NCI-H510A (cell line): ENCODE measurements at regions not wholly inside any gene's neighbourhood (a gene's known extent, or its start where the extent isn't known, plus 50 kb on each side); places are given as distances from the start of the nearest gene placed in this dataset.
"Not testable (repeated sequence)": the region's sequence is repeated elsewhere in the genome, so short reads cannot be mapped to it uniquely, and the experiment has no call there.

Source experiments
- DNase-seq: peaks from one replicate; lab custom pipeline; 2025; lab: John Stamatoyannopoulos, UW

DNA sequence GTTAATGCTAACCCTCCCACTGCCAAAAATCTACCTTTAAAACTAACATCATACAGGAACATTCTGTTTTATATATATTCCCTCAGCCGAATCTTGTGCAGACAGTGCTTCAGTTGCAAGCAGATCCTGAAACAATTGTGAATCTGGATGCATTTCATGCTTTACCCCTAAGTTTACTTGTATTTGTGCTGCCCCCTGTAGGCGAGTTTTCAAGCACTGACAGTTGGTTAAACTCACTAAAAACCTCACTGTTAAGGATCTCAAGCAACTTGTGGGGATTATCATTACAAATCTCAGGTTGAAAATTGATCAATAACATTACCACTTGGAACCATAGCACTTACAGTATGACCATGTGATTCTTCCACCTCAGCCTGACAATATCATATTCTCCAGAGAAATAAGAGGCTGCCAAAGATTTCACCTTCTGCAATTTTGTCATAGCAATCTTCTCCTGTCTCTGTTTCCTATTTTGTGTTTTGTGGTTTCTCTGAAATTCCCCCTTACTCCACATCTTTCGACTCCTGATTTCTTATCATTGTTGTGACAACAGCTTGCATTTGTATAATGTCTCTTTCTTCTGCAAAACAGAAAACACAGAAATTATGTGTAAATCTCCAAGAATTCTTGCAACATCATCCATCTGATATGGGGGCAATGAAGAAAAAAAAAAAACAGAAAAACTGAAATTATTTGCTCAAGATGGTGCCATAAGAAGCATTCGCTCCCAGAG is 354.6 kb upstream of the SETBP1 start:
- DNase-seq, result no peak

GRCh38 chr18:44331656-44332570 is 348.8 kb upstream of the SETBP1 start:
- no peak for DNase-seq

- DNase-seq, result no peak
Measured at GRCh38 chr18:44341759-44342158, 338.9 kb upstream of the SETBP1 start.

DNA sequence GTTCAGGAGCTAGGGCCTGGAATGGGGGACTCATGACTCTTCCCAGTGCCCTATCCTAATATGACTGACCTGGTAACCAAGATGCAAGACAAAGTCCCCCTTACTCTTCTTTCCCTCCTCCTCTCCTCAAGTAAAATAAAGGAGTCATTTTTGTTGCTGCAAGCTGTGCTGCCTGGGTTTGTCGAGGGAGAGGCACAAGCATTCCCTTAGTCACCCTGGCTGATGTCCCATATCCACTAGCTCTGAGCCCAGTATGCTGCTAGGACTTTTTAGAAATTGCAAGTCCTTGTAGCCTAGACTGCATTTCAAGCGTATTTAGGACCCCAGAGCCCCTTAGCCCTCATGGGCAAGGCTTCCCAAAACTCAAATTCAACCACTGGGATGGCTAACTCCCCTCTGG is 338.5 kb upstream of the SETBP1 start:
- DNase-seq, result no peak

- no peak for DNase-seq
Measured at GRCh38 chr18:44342946-44343345, 337.7 kb upstream of the SETBP1 start.

- no peak for DNase-seq
Measured at GRCh38 chr18:44343570-44343969, 337.1 kb upstream of the SETBP1 start.

DNA sequence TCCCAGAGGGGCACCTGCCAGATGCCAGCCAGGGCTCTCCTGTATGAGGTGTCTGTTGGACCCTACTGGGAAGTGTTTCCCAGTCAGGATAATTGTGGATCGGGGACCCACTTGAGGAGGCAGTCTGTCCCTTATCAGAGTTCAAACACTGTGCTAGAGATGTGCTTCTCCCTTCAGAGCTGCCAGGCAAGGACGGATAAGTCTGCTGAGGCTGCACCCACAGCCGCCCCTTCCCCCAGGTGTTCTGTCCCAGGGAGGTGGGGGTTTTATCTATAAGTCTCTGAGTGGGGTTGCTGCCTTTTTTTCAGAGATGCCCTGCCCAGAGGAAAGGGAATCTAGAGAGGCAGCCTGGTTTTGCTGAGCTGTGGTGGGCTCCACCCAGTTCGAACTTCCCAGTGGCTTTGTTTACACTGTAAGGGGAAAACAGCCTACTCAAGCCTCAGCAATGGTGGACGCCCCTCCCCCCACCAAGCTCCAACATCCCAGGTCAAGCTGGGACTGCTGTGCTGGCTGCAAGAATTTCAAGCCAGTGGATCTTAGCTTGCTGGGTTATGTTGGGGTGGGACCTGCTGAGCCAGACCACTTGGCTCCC is 324.0 kb upstream of the SETBP1 start:
- DNase-seq, result no peak

GRCh38 chr18:44358402-44358801 is 322.3 kb upstream of the SETBP1 start:
- DNase-seq, result no peak

GRCh38 chr18:44359741-44360140 is 320.9 kb upstream of the SETBP1 start:
- DNase-seq, result not testable (repeated sequence)

DNA sequence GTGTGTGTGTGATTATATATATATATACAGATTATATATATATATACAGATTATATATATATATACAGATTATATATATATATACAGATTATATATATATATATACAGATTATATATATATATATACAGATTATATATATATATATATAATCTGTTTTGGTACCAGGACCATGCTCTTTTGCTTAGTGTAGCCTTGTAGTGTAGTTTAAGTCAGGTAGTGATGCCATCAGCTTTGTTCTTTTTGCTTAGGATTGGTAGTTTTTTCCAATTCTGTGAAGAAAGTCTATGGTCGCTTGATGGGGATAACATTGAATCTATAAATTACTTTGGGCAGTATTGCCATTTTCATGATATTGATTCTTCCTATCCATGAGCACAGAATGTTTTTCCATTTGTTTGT is 318.5 kb upstream of the SETBP1 start:
- not testable (repeated sequence) for DNase-seq

DNA sequence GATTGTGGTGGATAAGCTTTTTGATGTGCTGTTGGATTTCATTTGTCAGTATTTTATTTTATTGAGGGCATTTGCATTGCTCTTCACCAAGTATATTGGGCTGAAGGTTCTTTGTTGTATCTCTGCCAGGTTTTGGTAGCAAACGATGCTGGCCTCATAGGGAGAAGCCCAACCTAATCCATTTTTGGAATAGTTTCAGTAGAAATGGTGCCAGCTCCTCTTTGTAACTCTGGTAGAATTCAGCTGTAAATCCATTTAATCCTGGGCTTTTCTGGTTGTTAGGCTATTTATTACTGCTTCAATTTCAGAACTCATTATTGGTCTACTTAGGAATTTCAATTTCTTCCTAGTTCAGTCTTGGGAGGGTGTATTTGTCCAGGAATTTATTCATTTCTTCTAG is 309.8 kb upstream of the SETBP1 start:
- no peak for DNase-seq

- no peak for DNase-seq
Measured at GRCh38 chr18:44374966-44375365, 305.7 kb upstream of the SETBP1 start.

DNA sequence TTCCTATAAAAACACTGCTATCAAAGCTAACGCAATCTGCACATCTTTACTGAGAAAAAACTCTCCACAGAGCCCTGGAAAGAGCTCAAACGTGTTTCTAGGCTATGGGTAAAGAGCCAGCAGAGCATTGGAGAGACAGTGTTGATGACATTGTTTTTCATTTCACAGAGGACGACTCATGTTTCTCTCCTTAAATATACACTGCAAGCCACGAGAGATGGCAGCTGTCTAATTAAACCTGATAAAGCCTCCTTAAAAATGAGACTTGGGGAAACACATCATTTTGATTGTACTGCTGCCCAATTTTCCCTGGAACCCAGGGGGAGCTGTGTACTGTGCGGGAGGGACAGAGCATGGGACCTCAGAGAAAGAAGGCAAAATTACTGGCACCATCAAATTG is 294.3 kb upstream of the SETBP1 start:
- DNase-seq, result no peak

DNA sequence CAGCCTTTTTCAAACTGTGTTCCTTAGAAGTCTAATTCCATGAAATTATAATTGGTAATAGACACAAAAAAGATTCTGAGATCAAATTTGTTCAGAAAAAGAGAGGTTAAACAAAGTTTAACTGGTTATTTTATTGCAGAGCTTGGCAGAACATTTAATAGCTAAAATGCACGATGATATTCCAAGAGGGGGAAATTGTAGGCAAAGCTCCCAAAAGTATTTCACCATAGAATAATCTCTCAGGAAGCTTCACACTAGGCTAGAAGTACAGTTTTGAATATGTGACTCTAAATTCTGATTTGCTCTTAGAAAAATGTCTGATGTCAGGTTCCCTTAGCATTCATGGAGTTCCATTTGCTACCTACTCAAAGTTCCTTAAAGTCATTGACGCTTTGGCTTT is 292.4 kb upstream of the SETBP1 start:
- no peak for DNase-seq

GRCh38 chr18:44392933-44393332 is 287.8 kb upstream of the SETBP1 start:
- DNase-seq, result no peak

- DNase-seq, result no peak
Measured at GRCh38 chr18:44393406-44393805, 287.3 kb upstream of the SETBP1 start.

DNA sequence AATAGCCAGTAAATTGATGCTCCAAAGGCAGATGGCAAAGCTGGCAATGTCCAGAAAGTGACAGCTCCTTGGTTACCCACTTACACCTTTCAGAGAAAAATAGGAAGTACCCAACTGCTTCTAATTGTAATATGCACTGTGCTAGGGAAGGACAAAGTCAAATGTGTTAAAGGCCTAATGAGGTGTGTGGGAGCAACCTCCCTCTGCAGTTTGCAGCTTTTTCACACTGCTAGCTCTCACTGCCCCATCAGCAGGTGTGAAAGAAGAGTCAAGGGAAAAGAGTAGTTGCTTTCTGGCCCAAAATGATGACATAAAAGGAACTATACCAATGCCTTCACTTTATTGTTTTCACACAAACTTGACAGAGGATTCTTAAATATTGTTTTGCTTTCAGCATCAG is 284.1 kb upstream of the SETBP1 start:
- no peak for DNase-seq

- DNase-seq, result no peak
Measured at GRCh38 chr18:44409071-44409470, 271.6 kb upstream of the SETBP1 start.

GRCh38 chr18:44409515-44409914 is 271.2 kb upstream of the SETBP1 start:
- DNase-seq, result no peak

DNA sequence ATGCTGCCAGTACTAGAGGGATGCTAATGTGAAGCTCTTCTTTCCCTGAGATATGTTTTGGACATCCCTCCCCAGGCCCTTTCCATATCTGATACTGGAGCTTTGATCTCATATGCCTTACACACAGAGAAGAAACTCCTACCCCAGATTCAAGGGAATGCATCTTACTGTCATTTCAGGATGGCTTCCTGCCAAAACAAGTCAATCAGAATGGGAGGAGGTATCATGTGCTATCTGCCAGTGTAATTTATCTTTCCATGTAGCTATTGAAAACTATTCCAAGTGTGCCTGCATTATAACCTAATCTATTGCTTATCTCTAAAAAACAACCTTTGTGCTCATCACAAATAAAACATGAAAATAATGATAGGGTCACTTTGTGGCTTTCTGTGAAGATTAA is 269.9 kb upstream of the SETBP1 start:
- no peak for DNase-seq

DNA sequence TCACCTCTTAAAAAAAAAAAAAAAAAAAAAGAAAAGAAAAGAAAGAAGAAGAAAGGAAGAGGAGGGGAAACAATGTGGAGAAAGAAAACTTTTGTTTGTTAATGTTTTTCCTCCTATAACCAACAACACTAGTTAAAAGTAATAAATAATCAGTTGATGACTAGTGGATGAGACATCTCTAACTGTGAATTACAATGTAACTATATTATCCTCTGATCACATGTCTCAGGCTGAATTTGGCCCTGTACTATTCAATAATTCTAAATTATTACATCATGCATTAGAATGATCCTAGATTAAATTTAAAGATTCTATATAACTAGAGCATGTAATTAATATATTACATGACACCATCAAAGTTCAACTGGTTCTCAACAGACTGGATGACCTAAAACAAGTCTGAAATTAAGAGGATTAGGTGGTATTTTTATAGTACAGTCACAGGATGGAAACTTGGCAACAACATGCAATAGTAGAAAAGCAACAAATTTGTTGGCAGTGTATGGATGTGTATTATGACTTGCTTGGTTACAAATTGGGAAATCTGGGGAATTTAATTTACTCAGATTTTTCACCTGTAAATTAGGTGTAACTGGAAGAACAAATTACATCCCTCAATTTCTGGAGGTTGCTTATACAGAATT is 269.3 kb upstream of the SETBP1 start:
- DNase-seq, result no peak

- no peak for DNase-seq
Measured at GRCh38 chr18:44411976-44412375, 268.7 kb upstream of the SETBP1 start.
